Karpas-422 (cell line): ENCODE measurements at regions not wholly inside any gene's neighbourhood (a gene's known extent, or its start where the extent isn't known, plus 50 kb on each side); places are given as distances from the start of the nearest gene placed in this dataset.

ENCODE experiments used
- DNase-seq: peaks from one replicate; pipeline ENCODE4 v3.0.0-alpha.2; 2015
- H2AFZ ChIP-seq: fragments of 200-600 bp; sonication (generic); 2 replicates; pipeline ENCODE4 v1.6.1; 2014; ENCODE audit warnings: antibody characterized with exemption, low read length, mixed read lengths
- H3K27ac ChIP-seq: fragments of 200-600 bp; sonication (generic); 2 replicates; pipeline ENCODE4 v1.5.1; 2014; ENCODE audit warnings: mild to moderate bottlenecking, low read length, moderate library complexity
- H3K27me3 ChIP-seq: fragments of 200-600 bp; sonication (generic); 2 replicates; pipeline ENCODE4 v1.6.1; 2014; ENCODE audit warnings: low read length, mixed read lengths
- H3K36me3 ChIP-seq: fragments of 200-600 bp; sonication (generic); 2 replicates; pipeline ENCODE4 v1.6.1; 2014; ENCODE audit warnings: low read length, mixed read lengths; ENCODE audit not compliant: insufficient read depth
- H3K4me1 ChIP-seq: fragments of 200-600 bp; sonication (generic); 2 replicates; pipeline ENCODE4 v1.6.1; 2014; ENCODE audit warnings: mild to moderate bottlenecking, low read length, mixed read lengths
- H3K4me2 ChIP-seq: fragments of 200-600 bp; sonication (generic); 2 replicates; pipeline ENCODE4 v1.6.1; 2014; ENCODE audit warnings: low read length, low read depth, mild to moderate bottlenecking; ENCODE audit not compliant: poor library complexity, severe bottlenecking
- H3K4me3 ChIP-seq: fragments of 200-600 bp; sonication (generic); 2 replicates; pipeline ENCODE4 v1.5.1; 2014; ENCODE audit warnings: mild to moderate bottlenecking, antibody characterized with exemption, low read length, mixed read lengths
- H3K79me2 ChIP-seq: fragments of 200-600 bp; sonication (generic); 2 replicates; pipeline ENCODE4 v1.6.1; 2014; ENCODE audit warnings: mild to moderate bottlenecking, low read length, mixed read lengths
- H3K9ac ChIP-seq: fragments of 200-600 bp; sonication (generic); 2 replicates; pipeline ENCODE4 v1.6.0; 2014; ENCODE audit warnings: low read length
- H3K9me2 ChIP-seq: fragments of 200-600 bp; sonication (generic), shearing (Covaris generic); replicated peaks from 2 replicates; pipeline ENCODE4 v1.6.0; 2014; ENCODE audit warnings: mild to moderate bottlenecking, low read length, moderate library complexity; ENCODE audit not compliant: insufficient read depth
- H3K9me3 ChIP-seq: fragments of 300-700, 200-600 bp; sonication (generic); 2 replicates; pipeline ENCODE4 v1.6.1; 2014; ENCODE audit warnings: low read length, mixed read lengths
- H4K20me1 ChIP-seq: fragments of 200-600 bp; sonication (generic); 2 replicates; pipeline ENCODE4 v1.6.1; 2014; ENCODE audit warnings: mild to moderate bottlenecking, antibody characterized with exemption, low read length, low read depth; ENCODE audit not compliant: insufficient read depth

- Histone ChIP-seq H4K20me1 (no peaks in the 10 kb centered on the region), H2AFZ (no peak overlapping the region), H3K27ac (no peak overlapping the region), H3K36me3 (no peaks in the 10 kb centered on the region), H3K4me3 (no peak overlapping the region), H3K4me1 (no peaks in the 10 kb centered on the region), H3K27me3 (0 out of 2 replicates have a peak, but pooled peaks cover 3% of the 10 kb centered on the region), H3K9me3 (no peaks in the 10 kb centered on the region), H3K9ac (no peak overlapping the region), H3K79me2 (no peaks in the 10 kb centered on the region), H3K4me2 (no peak overlapping the region), H3K9me2 (no peaks in the 10 kb centered on the region)
- no peak for DNase-seq
These were observed 107.4 kb upstream of the SLC7A1 start for GRCh38 chr13:29702912-29703351.

- DNase-seq: no peak
- Histone ChIP-seq H3K9me2 (no peaks in the 10 kb centered on the region), H3K36me3 (no peaks in the 10 kb centered on the region), H3K9me3 (no peaks in the 10 kb centered on the region), H3K27me3 (0 out of 2 replicates have a peak, but pooled peaks cover under 1% of the 10 kb centered on the region), H3K27ac (no peak overlapping the region), H3K4me2 (no peak overlapping the region), H3K9ac (no peak overlapping the region), H3K4me3 (no peak overlapping the region), H3K79me2 (no peaks in the 10 kb centered on the region), H3K4me1 (no peaks in the 10 kb centered on the region), H4K20me1 (no peaks in the 10 kb centered on the region), H2AFZ (no peak overlapping the region)
These were observed 102.6 kb upstream of the SLC7A1 start for GRCh38 chr13:29698106-29698505.

- Histone ChIP-seq H3K27me3 (no peaks in the 10 kb centered on the region), H3K27ac (no peak overlapping the region), H3K9me2 (no peaks in the 10 kb centered on the region), H3K4me1 (no peaks in the 10 kb centered on the region), H3K9ac (no peak overlapping the region), H3K4me3 (no peak overlapping the region), H4K20me1 (no peaks in the 10 kb centered on the region), H3K9me3 (no peaks in the 10 kb centered on the region), H2AFZ (no peak overlapping the region), H3K79me2 (no peaks in the 10 kb centered on the region), H3K36me3 (no peaks in the 10 kb centered on the region), H3K4me2 (no peak overlapping the region)
- no peak for DNase-seq
These were observed 101.1 kb upstream of the SLC7A1 start for GRCh38 chr13:29696606-29697005.

- H2AFZ ChIP-seq: no peak overlapping the region
- no peak overlapping the region for H3K27ac ChIP-seq
- no peaks in the 10 kb centered on the region for H3K9me3 ChIP-seq
- no peaks in the 10 kb centered on the region for H3K27me3 ChIP-seq
- no peaks in the 10 kb centered on the region for H3K9me2 ChIP-seq
- no peaks in the 10 kb centered on the region for H3K79me2 ChIP-seq
- H3K4me1 ChIP-seq: no peaks in the 10 kb centered on the region
- no peak overlapping the region for H3K4me3 ChIP-seq
- H3K4me2 ChIP-seq: no peak overlapping the region
- no peak for DNase-seq
- H4K20me1 ChIP-seq: no peaks in the 10 kb centered on the region
- H3K9ac ChIP-seq: no peak overlapping the region
- H3K36me3 ChIP-seq: no peaks in the 10 kb centered on the region
These were observed 97.9 kb upstream of the SLC7A1 start for GRCh38 chr13:29693275-29693945.

- no peaks in the 10 kb centered on the region for H3K36me3 ChIP-seq
- H3K9me2 ChIP-seq: no peaks in the 10 kb centered on the region
- no peaks in the 10 kb centered on the region for H3K79me2 ChIP-seq
- no peaks in the 10 kb centered on the region for H3K4me1 ChIP-seq
- DNase-seq: no peak
- H4K20me1 ChIP-seq: no peaks in the 10 kb centered on the region
- H3K4me3 ChIP-seq: no peak overlapping the region
- H3K9ac ChIP-seq: no peak overlapping the region
- no peak overlapping the region for H3K4me2 ChIP-seq
- no peak overlapping the region for H2AFZ ChIP-seq
- H3K27ac ChIP-seq: no peak overlapping the region
- no peaks in the 10 kb centered on the region for H3K9me3 ChIP-seq
- no peaks in the 10 kb centered on the region for H3K27me3 ChIP-seq
These were observed 94.1 kb upstream of the SLC7A1 start for GRCh38 chr13:29689548-29689947.

GRCh38 chr13:29688193-29688592 lies 92.7 kb upstream of the SLC7A1 start:
- no peaks in the 10 kb centered on the region for H3K27me3 ChIP-seq
- H3K9ac ChIP-seq: no peak overlapping the region
- H3K4me3 ChIP-seq: no peak overlapping the region
- H3K27ac ChIP-seq: no peak overlapping the region
- H3K79me2 ChIP-seq: no peaks in the 10 kb centered on the region
- H4K20me1 ChIP-seq: no peaks in the 10 kb centered on the region
- no peaks in the 10 kb centered on the region for H3K36me3 ChIP-seq
- no peak for DNase-seq
- H2AFZ ChIP-seq: no peak overlapping the region
- H3K9me3 ChIP-seq: no peaks in the 10 kb centered on the region
- H3K4me2 ChIP-seq: no peak overlapping the region
- H3K9me2 ChIP-seq: no peaks in the 10 kb centered on the region
- no peaks in the 10 kb centered on the region for H3K4me1 ChIP-seq

GRCh38 chr13:29684441-29684840 lies 89.0 kb upstream of the SLC7A1 start:
- DNase-seq: no peak
- H3K4me2 ChIP-seq: no peak overlapping the region
- H2AFZ ChIP-seq: no peak overlapping the region
- H3K4me1 ChIP-seq: no peaks in the 10 kb centered on the region
- no peaks in the 10 kb centered on the region for H3K9me2 ChIP-seq
- no peaks in the 10 kb centered on the region for H3K79me2 ChIP-seq
- H3K36me3 ChIP-seq: no peaks in the 10 kb centered on the region
- H3K27ac ChIP-seq: no peak overlapping the region
- H3K27me3 ChIP-seq: no peaks in the 10 kb centered on the region
- no peak overlapping the region for H3K4me3 ChIP-seq
- no peak overlapping the region for H3K9ac ChIP-seq
- H3K9me3 ChIP-seq: no peaks in the 10 kb centered on the region
- no peaks in the 10 kb centered on the region for H4K20me1 ChIP-seq

- H2AFZ ChIP-seq: no peak overlapping the region
These were observed 87.6 kb upstream of the SLC7A1 start for GRCh38 chr13:29683041-29683440.

More at GRCh38 chr13:29683041-29683440, 87.6 kb upstream of the SLC7A1 start:
- no peaks in the 10 kb centered on the region for H3K36me3 ChIP-seq
- H3K4me3 ChIP-seq: no peak overlapping the region
- no peak overlapping the region for H3K27ac ChIP-seq
- no peak for DNase-seq
- no peak overlapping the region for H3K9ac ChIP-seq
- no peaks in the 10 kb centered on the region for H3K4me1 ChIP-seq
- no peak overlapping the region for H3K4me2 ChIP-seq
- no peaks in the 10 kb centered on the region for H3K9me2 ChIP-seq
- no peaks in the 10 kb centered on the region for H4K20me1 ChIP-seq
- no peaks in the 10 kb centered on the region for H3K79me2 ChIP-seq
- no peaks in the 10 kb centered on the region for H3K27me3 ChIP-seq
- H3K9me3 ChIP-seq: no peaks in the 10 kb centered on the region
